Neuronal stem cell (in vitro differentiated cells): ENCODE measurements at regions not wholly inside any gene's neighbourhood (a gene's known extent, or its start where the extent isn't known, plus 50 kb on each side); places are given as distances from the start of the nearest gene placed in this dataset.

Experiments
- DNase-seq: peaks from one replicate; pipeline ENCODE4 v3.0.0-alpha.2; 2013; ENCODE audit warnings: low spot score
- H2AFZ ChIP-seq: one replicate; pipeline ENCODE4 v1.6.1; 2013; ENCODE audit warnings: mild to moderate bottlenecking, low read length, inconsistent platforms
- H2AK5ac ChIP-seq: 2 replicates; pipeline ENCODE4 v1.6.1; 2013; ENCODE audit warnings: low read depth, mild to moderate bottlenecking, inconsistent platforms, low read length, moderate library complexity, mixed read lengths
- H2BK120ac ChIP-seq: 2 replicates; pipeline ENCODE4 v1.6.1; 2013; ENCODE audit warnings: low read depth, mild to moderate bottlenecking, inconsistent platforms, low read length, moderate library complexity, mixed read lengths
- H2BK12ac ChIP-seq: one replicate; pipeline ENCODE4 v1.6.1; 2013; ENCODE audit warnings: low read length, inconsistent platforms
- H2BK15ac ChIP-seq: 2 replicates; pipeline ENCODE4 v1.6.1; 2013; ENCODE audit warnings: mild to moderate bottlenecking, low read length, inconsistent platforms, mixed read lengths
- H2BK5ac ChIP-seq: one replicate; pipeline ENCODE4 v1.6.1; 2013; ENCODE audit warnings: inconsistent platforms, mild to moderate bottlenecking, low read length, moderate library complexity
- H3K14ac ChIP-seq: one replicate; pipeline ENCODE4 v1.6.1; 2013; ENCODE audit warnings: low read length, inconsistent platforms
- H3K18ac ChIP-seq: 2 replicates; pipeline ENCODE4 v1.6.1; 2013; ENCODE audit warnings: low read length, inconsistent platforms
- H3K23ac ChIP-seq: 2 replicates; pipeline ENCODE4 v1.6.1; 2013; ENCODE audit warnings: low read depth, mild to moderate bottlenecking, mixed read lengths, low read length, inconsistent platforms; ENCODE audit not compliant: poor library complexity
- H3K27ac ChIP-seq: replicated peaks from 3 replicates; pipeline ENCODE4 v1.5.1; 2013; ENCODE audit warnings: low read length, inconsistent platforms
- H3K27me3 ChIP-seq, 3 experiments: 2 replicates each; pipeline ENCODE4 v1.6.1; 2013; ENCODE audit warnings: low read length in 3 of 3, mild to moderate bottlenecking in 2 of 3, inconsistent platforms in 1 of 3, low read depth in 1 of 3, mixed read lengths in 1 of 3, moderate library complexity in 1 of 3; ENCODE audit not compliant: control insufficient read depth in 3 of 3, insufficient read depth in 3 of 3
- H3K36me3 ChIP-seq, 2 donors: replicated peaks in 1 of 2; 2 replicates each; pipeline ENCODE4 v1.6.1; 2013; ENCODE audit warnings: low read length in 2 of 2; ENCODE audit not compliant: control insufficient read depth in 2 of 2, insufficient read depth in 2 of 2
- H3K4ac ChIP-seq: 2 replicates; pipeline ENCODE4 v1.6.1; 2013; ENCODE audit warnings: inconsistent platforms, mild to moderate bottlenecking, low read length, moderate library complexity
- H3K4me1 ChIP-seq, 2 donors: 1 replicate in 1 of 2; 2 replicates in 1 of 2; pipeline ENCODE4 v1.6.1; 2013; ENCODE audit warnings: low read length in 2 of 2, low read depth in 1 of 2; ENCODE audit not compliant: control insufficient read depth in 2 of 2, insufficient read depth in 1 of 2
- H3K4me2 ChIP-seq: one replicate; pipeline ENCODE4 v1.6.1; 2013; ENCODE audit warnings: mild to moderate bottlenecking, low read length, inconsistent platforms; ENCODE audit not compliant: insufficient read depth, poor library complexity, severe bottlenecking
- H3K4me3 ChIP-seq, 2 donors: 2 replicates each; pipeline ENCODE4 v1.5.1; 2013; ENCODE audit warnings: low read length in 2 of 2, mild to moderate bottlenecking in 2 of 2, inconsistent platforms in 1 of 2, moderate library complexity in 1 of 2
- H3K79me1 ChIP-seq: one replicate; pipeline ENCODE4 v1.6.1; 2013; ENCODE audit warnings: low read depth, mild to moderate bottlenecking, inconsistent platforms, low read length, moderate library complexity
- H3K9ac ChIP-seq: one replicate; pipeline ENCODE4 v1.6.1; 2013; ENCODE audit warnings: mild to moderate bottlenecking, low read depth, low read length, inconsistent platforms; ENCODE audit not compliant: poor library complexity
- H3K9me3 ChIP-seq, 2 donors: replicated peaks in 1 of 2; 2 replicates each; pipeline versions ENCODE3 to v1.6.1; 2013; ENCODE audit warnings: low read length in 2 of 2, mild to moderate bottlenecking in 2 of 2, inconsistent platforms in 1 of 2, low read depth in 1 of 2, mixed read lengths in 1 of 2, moderate library complexity in 1 of 2; ENCODE audit not compliant: control insufficient read depth in 2 of 2, insufficient read depth in 1 of 2
- H4K8ac ChIP-seq: one replicate; pipeline ENCODE4 v1.6.1; 2013; ENCODE audit warnings: low read depth, mild to moderate bottlenecking, inconsistent platforms, low read length, moderate library complexity
- H4K91ac ChIP-seq: one replicate; pipeline ENCODE4 v1.6.1; 2013; ENCODE audit warnings: low read length, low read depth, mild to moderate bottlenecking, inconsistent platforms; ENCODE audit not compliant: poor library complexity
- WGBS, 2 donors: extraction: QIAGEN DNeasy Blood & Tissue Kit; methylation state at CpG; one replicate each; pipeline ENCODE4 v1.1.7; 2013; ENCODE audit warnings: missing lambda C conversion rate in 2 of 2, mixed read lengths in 1 of 2; ENCODE audit not compliant: insufficient read length in 2 of 2, insufficient replicate concordance in 1 of 2; ENCODE audit errors: extremely low coverage in 2 of 2; 5-methylcytosine and 5-hydroxymethylcytosine counted together

- Histone ChIP-seq H2BK120ac (no peak overlapping the region), H4K8ac (no peak overlapping the region), H3K36me3 (no peaks in the 10 kb centered on the region), H3K27me3 (no peaks in the 10 kb centered on the region), H2AK5ac (no peak overlapping the region), H2AFZ (peak overlapping the region; percentile 56), H2BK12ac (no peak overlapping the region), H3K23ac (no peak overlapping the region), H2BK5ac (no peak overlapping the region), H3K14ac (no peak overlapping the region), H3K9me3 (no peaks in the 10 kb centered on the region), H3K9ac (no peak overlapping the region), H3K27ac (no peak overlapping the region), H3K4me3 (no peak overlapping the region), H3K79me1 (no peaks in the 10 kb centered on the region), H3K4ac (no peak overlapping the region), H4K91ac (no peak overlapping the region), H3K4me1 (no peaks in the 10 kb centered on the region), H3K18ac (no peak overlapping the region), H3K4me2 (no peak overlapping the region), H2BK15ac (no peak overlapping the region)
- DNase-seq, result no peak
- no CpG with 5 or more reads among the region's 4 CpGs for WGBS, 2 donors
Measured at GRCh38 chr21:26684889-26685288, 111.8 kb upstream of the CYYR1 start.

GRCh38 chr21:26683996-26684395 lies 110.9 kb upstream of the CYYR1 start:
- no peak overlapping the region for H2AFZ ChIP-seq
- no peak overlapping the region for H4K91ac ChIP-seq
- no peak overlapping the region for H3K9ac ChIP-seq
- H3K18ac ChIP-seq, result no peak overlapping the region
- H4K8ac ChIP-seq, result no peak overlapping the region
- H2BK5ac ChIP-seq, result no peak overlapping the region
- no peak overlapping the region for H2AK5ac ChIP-seq
- no peak overlapping the region for H3K27ac ChIP-seq
- no peak overlapping the region for H3K4me3 ChIP-seq
- DNase-seq, result no peak
- no peaks in the 10 kb centered on the region for H3K4me1 ChIP-seq
- no peaks in the 10 kb centered on the region for H3K9me3 ChIP-seq
- no peaks in the 10 kb centered on the region for H3K27me3 ChIP-seq
- no CpG with 5 or more reads among the region's 2 CpGs for WGBS, 2 donors
- no peak overlapping the region for H3K14ac ChIP-seq
- no peak overlapping the region for H2BK12ac ChIP-seq
- no peak overlapping the region for H3K23ac ChIP-seq
- no peak overlapping the region for H2BK120ac ChIP-seq
- no peak overlapping the region for H3K4me2 ChIP-seq
- no peaks in the 10 kb centered on the region for H3K36me3 ChIP-seq
- H2BK15ac ChIP-seq, result no peak overlapping the region
- H3K4ac ChIP-seq, result no peak overlapping the region
- H3K79me1 ChIP-seq, result no peaks in the 10 kb centered on the region

GRCh38 chr21:26679284-26679683 lies 106.2 kb upstream of the CYYR1 start:
- H3K14ac ChIP-seq, result no peak overlapping the region
- no peak overlapping the region for H3K4me2 ChIP-seq
- H3K4me1 ChIP-seq, result no peaks in the 10 kb centered on the region
- H3K4me3 ChIP-seq, result no peak overlapping the region
- H2BK120ac ChIP-seq, result no peak overlapping the region
- no peak overlapping the region for H2AK5ac ChIP-seq
- no peak overlapping the region for H4K91ac ChIP-seq
- no peak overlapping the region for H2BK12ac ChIP-seq
- H2BK15ac ChIP-seq, result no peak overlapping the region
- no peak overlapping the region for H4K8ac ChIP-seq
- no peak overlapping the region for H2BK5ac ChIP-seq
- H3K36me3 ChIP-seq, result no peaks in the 10 kb centered on the region
- no peak for DNase-seq
- no peak overlapping the region for H3K27ac ChIP-seq
- no peak overlapping the region for H3K4ac ChIP-seq
- no peaks in the 10 kb centered on the region for H3K27me3 ChIP-seq
- H3K23ac ChIP-seq, result no peak overlapping the region
- no CpG with 5 or more reads among the region's 3 CpGs for WGBS, 2 donors
- no peaks in the 10 kb centered on the region for H3K9me3 ChIP-seq
- H3K79me1 ChIP-seq, result no peaks in the 10 kb centered on the region
- no peak overlapping the region for H3K18ac ChIP-seq
- no peak overlapping the region for H3K9ac ChIP-seq
- no peak overlapping the region for H2AFZ ChIP-seq

GRCh38 chr21:26674323-26674722 lies 101.2 kb upstream of the CYYR1 start:
- DNase-seq, result no peak
- no peak overlapping the region for H2AK5ac ChIP-seq
- no peaks in the 10 kb centered on the region for H3K36me3 ChIP-seq
- H3K18ac ChIP-seq, result no peak overlapping the region
- no CpG with 5 or more reads among the region's 5 CpGs for WGBS, 2 donors
- H3K9me3 ChIP-seq, result no peaks in the 10 kb centered on the region
- H3K4ac ChIP-seq, result no peak overlapping the region
- H3K23ac ChIP-seq, result no peak overlapping the region
- no peak overlapping the region for H2BK120ac ChIP-seq
- no peak overlapping the region for H3K14ac ChIP-seq
- H4K8ac ChIP-seq, result no peak overlapping the region
- no peak overlapping the region for H2BK12ac ChIP-seq
- no peak overlapping the region for H4K91ac ChIP-seq
- no peak overlapping the region for H2AFZ ChIP-seq
- no peak overlapping the region for H3K4me3 ChIP-seq
- H3K4me1 ChIP-seq, result no peaks in the 10 kb centered on the region
- no peak overlapping the region for H3K27ac ChIP-seq
- no peak overlapping the region for H3K4me2 ChIP-seq
- H2BK15ac ChIP-seq, result no peak overlapping the region
- H3K27me3 ChIP-seq, result no peaks in the 10 kb centered on the region
- H3K79me1 ChIP-seq, result no peaks in the 10 kb centered on the region
- H2BK5ac ChIP-seq, result no peak overlapping the region
- H3K9ac ChIP-seq, result no peak overlapping the region
